ENCODE measurements at regions not wholly inside any gene's neighbourhood (a gene's known extent, or its start where the extent isn't known, plus 50 kb on each side); places are given as distances from the start of the nearest gene placed in this dataset.

DNA sequence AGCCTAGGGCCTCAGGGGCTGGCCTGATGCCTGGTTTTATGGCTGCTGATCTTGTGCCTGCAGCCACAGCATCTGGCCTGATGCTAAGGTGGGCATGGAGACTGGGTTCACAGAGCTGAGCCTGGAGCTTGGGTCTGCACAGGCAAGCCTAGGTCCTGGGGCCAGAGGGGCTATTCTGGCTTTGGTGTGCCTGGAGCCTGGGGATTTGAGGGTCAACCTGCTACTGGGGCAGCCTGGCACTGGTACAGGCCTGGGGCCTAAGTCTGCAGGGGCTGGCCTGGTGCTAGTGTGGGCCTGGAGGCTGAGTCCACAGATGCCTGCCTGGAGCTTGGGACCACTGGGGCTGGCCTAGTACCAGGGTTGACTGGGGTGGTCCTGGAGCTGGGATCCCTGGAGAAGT is 481.8 kb upstream of the GHITM start:
- DNase-seq (ENCODE audit: low read depth), result no peak

DNA sequence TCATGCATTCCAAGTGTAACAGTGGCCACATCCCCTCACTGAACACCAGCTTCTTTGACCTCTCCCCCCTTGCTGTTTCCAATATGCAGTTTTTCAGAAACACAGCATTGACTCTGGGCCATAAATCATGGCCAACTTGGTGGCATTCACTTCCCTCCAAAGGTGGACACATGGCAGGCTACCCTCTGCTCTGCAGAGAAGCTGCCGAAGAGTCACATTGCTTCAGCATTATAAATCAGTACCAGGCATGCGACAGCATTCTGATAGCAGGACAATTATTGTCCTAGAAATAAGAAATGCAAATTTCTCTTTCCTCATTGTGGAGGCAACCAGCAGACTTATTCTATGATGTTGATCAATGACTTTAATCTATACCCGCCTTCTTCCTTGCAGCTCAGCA is 475.4 kb upstream of the GHITM start:
- no peak for DNase-seq (ENCODE audit: low read depth)

DNA sequence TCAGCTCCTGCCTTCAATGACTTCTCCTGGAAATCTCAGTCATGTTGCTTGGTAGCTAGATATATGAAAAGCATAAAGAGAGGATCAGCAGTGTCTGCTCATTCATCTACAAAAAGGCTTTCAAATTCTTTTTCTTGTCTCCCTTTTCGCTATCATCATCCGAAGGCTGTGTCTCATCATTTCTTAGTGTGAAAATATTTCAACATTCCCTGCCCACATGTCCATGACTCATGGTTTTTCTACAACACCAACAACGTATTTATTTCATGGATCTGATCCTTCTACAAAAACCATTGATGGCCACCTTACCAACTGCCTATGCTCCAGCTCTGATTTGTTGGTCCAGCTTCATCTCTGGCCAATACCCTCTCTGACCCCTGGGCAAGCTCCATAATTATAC is 472.5 kb upstream of the GHITM start:
- DNase-seq (ENCODE audit: low read depth), result no peak

DNA sequence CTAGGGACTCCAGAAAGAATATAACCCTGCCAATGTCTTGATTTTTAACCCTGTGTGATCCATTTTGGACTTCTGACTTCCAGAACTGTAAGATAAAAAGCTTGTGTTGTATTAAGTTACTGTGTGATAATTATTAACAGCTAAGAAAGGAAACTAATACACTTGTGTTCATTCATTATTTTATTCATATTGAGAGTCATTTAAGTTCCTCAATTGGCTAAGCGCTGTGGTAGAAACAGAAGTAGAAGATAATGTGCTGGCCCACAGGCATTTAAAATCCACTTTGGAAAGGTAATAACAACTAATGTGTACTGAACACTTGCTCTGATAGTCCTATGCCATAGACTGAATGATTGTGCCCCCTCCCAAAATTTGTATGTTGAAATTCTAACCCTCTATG is 471.7 kb upstream of the GHITM start:
- DNase-seq (ENCODE audit: low read depth), result no peak

DNA sequence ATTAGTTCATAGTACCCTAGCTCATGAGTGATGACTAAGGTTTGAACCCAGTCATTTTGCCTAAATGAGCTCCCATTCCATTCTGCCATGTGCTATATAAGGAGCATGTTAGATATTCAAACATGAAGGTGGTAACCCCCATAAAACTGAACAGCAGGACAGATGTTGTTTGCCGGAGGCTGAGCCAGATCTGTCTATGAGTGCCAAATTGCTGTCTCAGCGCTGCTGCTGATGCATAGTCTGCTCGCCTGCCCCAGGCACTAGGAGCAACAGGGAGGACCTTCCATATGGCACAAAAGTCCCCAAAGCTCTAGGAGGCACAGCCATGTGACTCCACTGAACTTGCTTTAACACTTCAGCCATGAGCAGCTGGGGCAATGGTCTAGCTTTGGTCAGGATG is 466.0 kb upstream of the GHITM start:
- DNase-seq (ENCODE audit: low read depth), result no peak

DNA sequence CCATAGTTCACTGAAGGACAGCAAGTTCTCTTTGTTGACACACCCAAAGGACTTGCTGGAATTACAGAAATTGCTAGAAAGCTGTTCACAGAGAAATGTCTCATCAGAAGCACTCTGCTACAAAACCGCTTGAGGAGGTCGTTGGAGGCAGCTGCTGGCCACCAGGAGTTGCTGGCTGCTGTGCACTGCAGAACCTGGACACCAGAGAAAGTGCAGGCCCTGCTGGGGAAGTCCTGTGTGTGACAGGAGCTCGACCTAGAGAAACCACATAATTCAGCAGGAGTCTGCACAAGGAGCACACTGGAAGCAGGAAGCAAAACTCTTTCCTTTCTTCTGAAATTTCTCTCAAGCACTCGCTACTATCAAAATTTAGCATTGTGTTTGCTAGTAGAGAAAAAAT is 461.5 kb upstream of the GHITM start:
- DNase-seq (ENCODE audit: low read depth), result no peak

DNA sequence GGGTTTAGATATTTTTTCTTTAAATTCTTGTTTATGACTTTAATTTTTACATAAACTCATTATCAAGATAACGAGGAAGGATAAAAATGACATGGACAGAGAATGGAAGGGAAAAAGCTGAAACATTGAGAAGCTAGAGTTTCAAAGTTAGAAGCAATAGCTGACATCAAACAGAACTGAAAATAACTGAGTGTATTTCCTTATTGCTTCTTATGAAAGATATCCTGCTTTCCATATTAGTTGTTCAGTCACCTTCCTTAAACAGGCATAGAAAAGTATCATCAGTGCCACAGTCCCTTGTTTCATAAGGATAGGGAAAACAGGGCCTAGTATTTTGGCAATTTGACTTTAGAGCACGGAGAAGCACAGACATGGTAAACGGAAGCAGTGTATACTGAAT is 460.5 kb upstream of the GHITM start:
- DNase-seq (ENCODE audit: low read depth), result no peak

DNA sequence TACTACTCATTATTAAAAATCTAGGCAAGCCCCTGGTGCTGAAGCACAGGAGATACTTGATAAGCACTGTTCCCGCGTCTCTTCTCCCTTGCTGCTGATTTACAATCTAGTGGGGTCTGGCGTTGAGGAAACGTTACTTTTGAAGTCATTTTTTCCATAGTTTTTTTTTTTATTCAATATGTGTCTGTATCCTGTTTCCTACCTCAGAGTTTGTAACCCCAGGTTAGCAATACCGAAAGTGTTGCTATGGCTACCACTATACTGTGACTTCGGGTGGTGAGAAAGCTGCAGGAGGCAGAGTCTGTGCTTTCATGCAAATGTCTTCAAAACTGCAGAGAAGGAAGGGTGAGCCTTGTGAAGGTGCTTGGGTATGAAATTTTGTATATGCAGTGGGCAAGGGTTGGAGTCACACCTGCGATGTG is 458.8 kb upstream of the GHITM start:
- no peak for DNase-seq (ENCODE audit: low read depth)

DNA sequence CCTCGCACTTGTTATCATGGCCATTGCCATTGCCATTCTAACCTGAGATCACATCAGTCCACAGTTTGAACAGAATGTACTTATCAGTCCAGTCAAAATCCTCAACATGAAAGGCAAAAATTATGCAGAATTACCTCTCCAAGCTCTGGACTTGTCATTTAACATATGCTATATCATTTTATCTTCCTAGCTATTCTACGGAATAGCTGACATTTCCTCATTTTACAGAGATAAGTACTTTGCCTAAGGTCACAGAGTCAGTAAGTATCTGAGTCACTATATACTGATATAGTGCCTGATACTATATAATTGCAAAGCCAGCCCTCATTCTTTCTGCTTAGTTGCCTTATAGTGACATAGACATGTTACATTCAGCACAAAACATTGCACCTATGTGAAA is 456.9 kb upstream of the GHITM start:
- no peak for DNase-seq (ENCODE audit: low read depth)

DNA sequence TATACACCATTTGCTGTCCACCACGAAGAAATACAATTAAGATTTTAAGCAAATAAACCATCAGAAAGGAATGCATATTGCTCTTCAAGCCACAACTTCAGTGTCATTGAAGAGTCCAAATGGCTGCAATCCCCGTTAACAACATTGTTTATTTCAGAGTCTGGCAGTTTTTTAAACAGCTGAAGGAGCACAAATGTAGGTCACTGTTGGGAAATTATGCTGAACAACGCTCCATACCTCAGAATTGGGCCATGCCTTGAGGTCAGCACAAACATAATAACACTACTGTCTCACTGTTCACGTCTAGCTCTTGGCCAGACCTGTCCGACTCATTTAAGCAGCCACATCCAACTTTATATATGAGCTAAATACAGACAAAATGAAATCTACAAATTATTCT is 453.9 kb upstream of the GHITM start:
- no peak for DNase-seq (ENCODE audit: low read depth)

DNA sequence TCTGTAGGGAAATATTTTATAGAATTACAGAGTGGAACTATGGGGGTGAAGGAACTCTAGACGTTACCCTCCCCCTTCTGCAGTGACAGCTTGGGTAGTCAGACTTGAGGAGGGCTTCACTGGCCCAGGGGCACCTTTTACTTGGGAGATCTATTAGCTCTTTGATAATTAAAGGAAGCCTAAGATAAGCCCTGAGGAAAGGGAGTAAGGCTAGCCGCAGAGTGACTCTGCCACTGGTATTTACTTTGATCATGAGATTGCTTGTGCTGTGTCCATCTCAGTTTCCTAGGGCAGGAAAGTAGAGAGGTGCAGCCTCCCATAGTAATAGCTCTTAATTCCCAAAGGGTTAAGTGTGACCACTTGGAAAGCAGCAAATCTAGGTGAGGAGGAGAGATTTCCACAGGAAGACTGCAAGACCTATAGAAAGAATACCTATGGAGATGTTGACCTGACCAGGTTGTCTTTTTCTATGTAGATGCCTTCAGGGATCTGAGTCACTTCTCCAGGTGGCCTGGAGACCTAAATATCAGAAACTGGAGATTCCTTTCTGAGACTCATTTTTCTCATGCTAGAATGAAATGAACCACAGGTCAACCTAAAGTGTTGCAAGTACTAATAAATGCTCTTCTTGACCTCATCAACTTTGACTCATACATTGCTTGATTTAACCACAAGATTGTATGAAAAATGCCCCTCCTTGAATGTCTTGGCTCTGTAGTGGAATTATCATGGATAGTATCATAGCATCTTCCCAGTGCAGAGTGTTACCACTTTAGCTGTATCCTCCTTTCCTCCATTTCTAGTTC is 447.3 kb upstream of the GHITM start:
- no peak for DNase-seq (ENCODE audit: low read depth)

DNA sequence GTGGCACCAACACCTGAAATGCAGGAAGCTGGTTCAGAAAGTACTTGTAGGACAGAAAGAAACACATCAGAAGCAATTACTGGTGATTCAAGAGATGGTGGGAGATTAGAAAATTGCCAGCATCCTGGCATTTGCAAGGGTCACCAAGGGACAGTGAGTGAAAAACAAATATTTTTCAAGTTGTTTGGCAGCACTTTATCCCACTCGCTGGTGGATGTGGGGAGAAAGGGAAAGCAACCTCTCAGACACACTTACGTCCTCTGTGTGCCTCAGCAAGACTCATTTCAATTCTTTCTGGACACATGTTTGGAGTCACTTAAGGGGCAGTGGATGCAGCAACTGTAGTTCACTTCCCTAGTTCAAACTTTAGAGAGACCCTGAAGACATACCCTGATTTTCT is 440.4 kb upstream of the GHITM start:
- no peak for DNase-seq (ENCODE audit: low read depth)

DNA sequence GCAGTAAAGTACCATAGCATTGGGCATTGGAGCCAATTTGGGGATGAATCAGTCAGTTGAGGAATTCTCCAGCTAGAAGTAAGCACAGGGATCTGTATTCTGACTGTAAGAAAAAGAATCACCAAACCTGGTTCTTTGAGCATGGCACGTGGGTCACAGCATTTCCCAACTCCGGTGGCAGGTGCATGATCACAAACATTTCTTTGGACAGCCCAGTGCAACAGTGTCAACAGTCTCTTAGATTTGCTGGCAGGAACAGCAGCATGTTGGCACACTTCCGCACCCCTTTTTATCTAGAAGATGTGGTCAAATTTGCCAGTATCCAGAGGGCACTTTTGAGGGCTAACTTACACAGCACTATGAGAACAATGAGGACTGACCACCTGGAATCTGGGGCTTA is 437.5 kb upstream of the GHITM start:
- DNase-seq (ENCODE audit: low read depth), result no peak

DNA sequence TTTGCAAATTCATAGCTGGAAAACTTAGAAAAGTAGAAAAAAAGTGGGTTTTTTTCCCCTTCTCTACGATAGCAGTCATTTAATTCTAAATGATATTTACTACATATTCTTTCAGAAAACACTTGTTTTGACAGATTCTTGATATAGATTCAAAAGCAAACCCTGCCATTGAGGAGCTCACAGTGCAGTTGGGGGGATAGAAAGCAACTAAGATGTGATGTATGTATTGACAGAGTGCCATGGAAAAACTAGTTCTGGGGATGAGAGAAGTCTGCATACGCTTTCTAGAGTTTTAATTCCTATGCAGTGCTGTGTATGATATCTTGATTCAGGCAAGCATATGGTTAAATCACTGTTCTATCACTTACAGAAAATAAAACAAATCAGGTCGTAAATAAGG is 436.6 kb upstream of the GHITM start:
- DNase-seq (ENCODE audit: low read depth), result no peak

DNA sequence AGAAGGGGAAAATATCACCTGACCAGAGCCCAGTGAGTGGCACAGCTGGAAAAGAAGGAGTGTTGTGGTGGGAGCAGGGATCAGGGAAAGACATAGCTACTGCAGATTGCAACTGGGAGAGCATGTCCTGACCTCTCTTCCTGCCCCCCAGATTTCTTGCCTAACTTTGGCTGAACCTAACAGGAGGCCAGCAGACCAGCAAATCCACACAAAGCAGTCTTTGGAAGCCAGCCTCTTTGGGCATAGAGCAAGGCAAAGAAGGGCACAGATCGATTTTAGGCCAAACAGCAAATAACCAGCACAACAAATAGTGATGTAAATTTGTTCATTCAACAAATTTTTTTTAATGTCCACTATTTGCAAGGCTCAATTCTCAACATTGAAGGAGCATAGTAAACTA is 433.2 kb upstream of the GHITM start:
- no peak for DNase-seq (ENCODE audit: low read depth)

DNA sequence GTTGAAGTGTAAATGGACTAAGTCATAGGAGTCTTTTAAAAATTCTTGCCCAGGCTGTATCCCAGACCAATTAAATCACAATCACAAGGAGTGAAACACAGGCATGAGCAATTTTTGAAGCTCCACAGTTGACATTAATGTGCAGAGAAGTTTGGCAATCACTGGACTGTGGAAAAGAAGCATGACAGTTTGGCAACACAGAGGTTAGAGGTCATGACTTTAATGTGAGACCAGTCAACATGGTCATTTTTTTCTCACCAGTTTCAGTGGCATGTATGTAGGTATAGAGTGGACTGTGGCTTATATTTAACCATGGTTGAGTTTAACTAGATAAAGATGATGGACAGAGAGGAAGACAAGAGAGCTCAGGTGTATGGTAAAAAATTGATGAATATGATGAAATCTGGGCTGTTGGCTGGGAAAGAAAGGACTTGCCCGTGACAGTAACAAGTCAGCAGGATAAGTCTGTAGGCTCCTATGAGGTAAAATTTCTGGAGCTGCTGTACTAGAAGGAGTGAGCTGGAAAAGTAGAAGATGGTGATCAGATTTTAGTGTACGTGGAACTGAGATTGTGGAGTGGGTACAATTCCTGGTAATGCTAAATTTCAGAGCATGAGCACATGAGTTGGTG is 432.2 kb upstream of the GHITM start:
- DNase-seq (ENCODE audit: low read depth), result no peak

DNA sequence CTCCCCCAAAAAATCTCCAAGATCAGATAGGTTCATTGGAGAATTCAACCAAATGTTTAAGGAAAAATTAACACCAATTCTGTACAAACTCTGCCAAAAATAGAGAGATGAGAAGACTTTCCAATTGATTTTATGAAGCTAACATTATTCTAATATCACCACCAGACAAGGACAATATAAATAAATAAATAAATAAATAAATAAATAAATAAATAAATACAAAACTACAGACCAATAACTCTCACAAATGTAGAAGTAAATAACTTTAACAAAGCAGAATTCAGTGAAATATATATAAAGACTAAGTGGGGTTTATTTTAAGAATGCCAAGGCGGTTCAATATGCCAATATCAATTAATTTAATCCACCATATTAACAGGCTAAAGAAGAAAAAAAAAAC is 425.9 kb upstream of the GHITM start:
- DNase-seq (ENCODE audit: low read depth), result no peak

DNA sequence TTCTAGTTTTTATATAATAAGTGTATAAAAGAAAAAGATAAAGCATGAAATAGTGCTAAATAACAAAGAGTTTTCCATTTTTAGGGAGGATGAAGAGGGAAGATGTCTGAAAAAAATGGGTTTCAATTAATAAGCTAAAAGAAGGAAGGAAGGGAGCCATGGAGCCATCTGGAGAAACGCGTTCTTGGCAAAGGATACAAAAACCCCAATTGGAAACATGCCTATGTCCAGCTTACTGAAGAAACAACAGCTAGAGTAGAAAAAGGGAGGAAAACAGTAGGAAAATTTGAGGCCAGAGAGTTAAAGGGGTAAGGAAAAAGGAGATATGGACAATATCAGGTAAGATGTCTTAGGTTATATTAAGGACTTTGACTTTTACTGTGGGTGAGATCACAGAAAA is 416.2 kb upstream of the GHITM start:
- no peak for DNase-seq (ENCODE audit: low read depth)

DNA sequence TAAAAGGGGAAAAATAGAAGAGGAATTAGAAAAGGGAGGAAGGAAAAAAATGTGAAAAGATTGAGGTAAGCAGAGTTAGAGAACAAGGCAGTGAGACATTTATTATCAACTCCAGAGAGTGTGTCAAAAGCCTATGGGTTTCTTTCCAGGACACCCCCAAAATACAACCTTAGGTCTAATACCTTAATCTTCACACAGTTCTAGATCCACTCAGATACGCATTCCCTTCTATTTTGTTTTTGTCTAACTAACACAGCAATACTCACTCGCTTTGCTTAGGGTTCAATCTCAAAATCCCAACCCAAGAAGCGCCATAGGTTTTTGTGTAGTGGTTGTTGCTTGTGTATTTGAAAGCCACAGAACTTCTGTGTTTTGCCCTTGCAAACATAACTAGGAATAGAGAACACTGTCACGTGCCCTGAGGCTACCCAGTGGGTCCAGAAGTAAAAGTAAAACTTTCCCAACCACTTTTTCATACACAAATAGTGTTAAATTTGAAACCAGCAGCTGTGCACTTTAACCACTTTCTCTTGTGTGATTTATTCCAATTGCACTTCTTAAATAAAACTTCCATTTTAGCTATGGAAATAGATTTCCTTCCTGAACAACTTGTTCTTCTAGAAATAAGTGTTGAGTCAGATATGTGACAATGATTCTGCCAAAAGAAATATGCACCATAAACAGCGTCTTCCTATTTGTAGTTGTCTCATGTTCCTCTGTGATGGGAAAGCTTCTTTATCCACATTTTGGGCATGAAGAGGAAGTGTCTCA is 414.7 kb upstream of the GHITM start:
- DNase-seq (ENCODE audit: low read depth), result no peak

DNA sequence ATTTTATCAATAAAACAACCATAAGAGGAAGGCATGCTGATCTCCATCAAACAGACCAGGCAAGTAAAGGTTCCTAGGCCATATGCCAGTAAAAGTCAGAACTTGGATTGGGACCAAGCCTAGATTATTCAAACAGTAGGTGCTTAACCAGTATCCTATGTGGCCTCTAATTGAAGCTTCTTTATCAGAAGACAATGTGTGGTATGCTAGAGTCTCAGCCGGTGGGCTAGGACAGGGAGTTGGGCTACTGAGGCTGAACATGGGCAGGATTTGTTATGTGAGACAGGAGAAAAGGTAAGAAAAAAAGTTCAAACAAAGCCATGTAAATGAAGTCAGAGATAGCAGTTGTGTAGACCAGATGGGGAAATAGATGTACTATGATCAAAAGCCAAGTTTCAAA is 413.7 kb upstream of the GHITM start:
- DNase-seq (ENCODE audit: low read depth), result no peak

DNA sequence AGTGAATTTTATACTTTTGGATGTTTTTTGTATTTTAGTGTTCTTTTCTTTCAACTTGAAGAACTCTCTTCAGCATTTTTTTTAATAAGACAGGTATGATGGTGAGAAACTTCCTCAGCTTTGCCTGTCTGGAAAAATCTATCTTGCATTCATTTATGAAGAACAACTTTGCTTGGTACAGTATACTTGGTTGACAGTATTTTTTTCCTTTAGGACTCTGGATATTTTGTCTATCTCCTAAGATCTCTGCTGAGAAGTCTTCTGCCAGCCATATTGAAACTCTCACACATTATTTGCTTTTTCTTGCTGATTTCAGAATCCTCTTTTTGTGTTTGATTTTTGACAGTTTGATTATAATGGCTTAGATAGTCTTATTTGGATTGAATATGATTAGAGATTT is 405.0 kb upstream of the GHITM start:
- no peak for DNase-seq (ENCODE audit: low read depth)

DNA sequence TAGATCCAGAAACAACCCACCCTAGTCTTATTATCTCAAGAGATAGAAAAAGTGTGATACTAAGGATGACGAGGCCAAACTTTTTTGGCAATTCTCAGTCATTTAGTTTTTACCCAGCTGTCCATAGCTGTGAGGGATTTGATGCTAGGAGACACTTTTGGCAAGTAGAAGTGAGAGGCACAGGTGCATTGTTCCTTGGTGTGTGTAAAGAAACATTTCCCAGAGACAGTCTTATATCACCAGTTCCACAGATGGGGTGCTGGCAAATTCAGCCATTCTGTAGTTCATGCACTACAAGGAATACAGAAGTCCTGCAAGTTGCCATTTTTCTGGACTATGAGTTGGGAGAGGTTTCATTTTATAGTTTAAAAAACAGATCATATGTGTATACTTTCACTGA is 403.3 kb upstream of the GHITM start:
- no peak for DNase-seq (ENCODE audit: low read depth)

DNA sequence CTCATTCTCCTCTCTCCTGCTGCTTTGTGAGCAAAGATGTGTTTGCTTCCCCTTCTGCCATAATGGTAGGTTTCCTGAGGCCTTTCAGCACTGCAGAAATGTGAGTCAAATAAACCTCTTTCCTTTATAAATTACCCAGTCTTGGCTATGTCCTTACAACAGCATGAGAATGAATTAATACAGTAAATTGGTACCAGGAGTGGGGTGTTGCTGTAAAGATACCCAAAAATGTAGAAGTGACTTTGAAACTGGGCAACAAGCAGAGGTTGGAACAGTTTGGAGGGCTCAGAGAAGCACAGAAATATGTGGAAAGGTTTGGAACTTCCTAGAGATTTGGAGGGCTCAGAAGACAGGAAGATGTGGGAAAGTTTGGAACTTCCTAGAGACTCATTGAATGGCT is 388.7 kb upstream of the GHITM start:
- DNase-seq (ENCODE audit: low read depth), result no peak
